Osteocyte (in vitro differentiated cells): ENCODE measurements at regions not wholly inside any gene's neighbourhood (a gene's known extent, or its start where the extent isn't known, plus 50 kb on each side); places are given as distances from the start of the nearest gene placed in this dataset.

Source experiments
- DNase-seq: peaks from one replicate; pipeline ENCODE4 v3.0.0; 2021; ENCODE audit warnings: mixed read lengths; ENCODE audit not compliant: unreplicated experiment; ENCODE audit errors: extremely low spot score
- H3K27ac Mint-ChIP-seq: one replicate; pipeline ENCODE4 v1.8.0; 2021; ENCODE audit warnings: mild to moderate bottlenecking, mixed read lengths; ENCODE audit not compliant: unreplicated experiment
- H3K27me3 Mint-ChIP-seq: one replicate; pipeline ENCODE4 v1.8.0; 2021; ENCODE audit warnings: mixed read lengths; ENCODE audit not compliant: unreplicated experiment
- H3K36me3 Mint-ChIP-seq: one replicate; pipeline ENCODE4 v1.8.0; 2021; ENCODE audit warnings: mixed read lengths; ENCODE audit not compliant: unreplicated experiment
- H3K4me1 Mint-ChIP-seq: one replicate; pipeline ENCODE4 v1.8.0; 2021; ENCODE audit warnings: mixed read lengths; ENCODE audit not compliant: unreplicated experiment
- H3K4me3 Mint-ChIP-seq: one replicate; pipeline ENCODE4 v1.8.0; 2021; ENCODE audit warnings: mild to moderate bottlenecking, moderate library complexity, mixed read lengths; ENCODE audit not compliant: unreplicated experiment
- H3K9me3 Mint-ChIP-seq: one replicate; pipeline ENCODE4 v1.8.0; 2021; ENCODE audit warnings: mixed read lengths; ENCODE audit not compliant: unreplicated experiment
- TF ChIP-seq, protein P1 (sequence below): fragments of 200-600 bp; sonication (generic); IDR thresholded peaks from 2 replicates; pipeline ENCODE4 v1.5.0; 2021; ENCODE audit warnings: antibody characterized with exemption, mild to moderate bottlenecking, moderate library complexity

DNA sequence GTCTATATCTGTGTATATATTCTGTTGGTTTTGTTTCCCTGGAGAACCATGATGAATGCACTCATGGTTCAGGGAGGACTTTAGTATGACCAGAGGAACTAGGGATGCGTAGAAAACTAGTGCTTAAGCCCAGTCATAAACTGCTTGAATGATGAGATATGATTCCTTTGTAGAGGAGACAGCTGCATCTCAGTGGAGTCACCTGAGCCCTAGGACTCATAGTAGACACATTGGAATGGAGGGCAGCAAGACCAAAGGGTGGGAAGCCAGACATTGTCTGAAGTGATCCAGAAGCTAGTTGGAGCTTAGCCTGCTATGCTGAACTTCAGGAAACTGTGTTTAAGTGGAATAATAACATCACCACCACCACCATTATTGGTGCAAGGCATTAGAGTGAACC lies 89.5 kb upstream of the SPATA13 start:
- DNase-seq: no peak
- Mint-ChIP-seq H3K4me3 (no peak overlapping the region), H3K9me3 (no peaks in the 10 kb centered on the region), H3K36me3 (no peaks in the 10 kb centered on the region), H3K4me1 (peaks cover 2% of the 10 kb centered on the region), H3K27ac (no peak overlapping the region), H3K27me3 (peaks cover 7% of the 10 kb centered on the region)
- TF ChIP-seq, protein P1, sequence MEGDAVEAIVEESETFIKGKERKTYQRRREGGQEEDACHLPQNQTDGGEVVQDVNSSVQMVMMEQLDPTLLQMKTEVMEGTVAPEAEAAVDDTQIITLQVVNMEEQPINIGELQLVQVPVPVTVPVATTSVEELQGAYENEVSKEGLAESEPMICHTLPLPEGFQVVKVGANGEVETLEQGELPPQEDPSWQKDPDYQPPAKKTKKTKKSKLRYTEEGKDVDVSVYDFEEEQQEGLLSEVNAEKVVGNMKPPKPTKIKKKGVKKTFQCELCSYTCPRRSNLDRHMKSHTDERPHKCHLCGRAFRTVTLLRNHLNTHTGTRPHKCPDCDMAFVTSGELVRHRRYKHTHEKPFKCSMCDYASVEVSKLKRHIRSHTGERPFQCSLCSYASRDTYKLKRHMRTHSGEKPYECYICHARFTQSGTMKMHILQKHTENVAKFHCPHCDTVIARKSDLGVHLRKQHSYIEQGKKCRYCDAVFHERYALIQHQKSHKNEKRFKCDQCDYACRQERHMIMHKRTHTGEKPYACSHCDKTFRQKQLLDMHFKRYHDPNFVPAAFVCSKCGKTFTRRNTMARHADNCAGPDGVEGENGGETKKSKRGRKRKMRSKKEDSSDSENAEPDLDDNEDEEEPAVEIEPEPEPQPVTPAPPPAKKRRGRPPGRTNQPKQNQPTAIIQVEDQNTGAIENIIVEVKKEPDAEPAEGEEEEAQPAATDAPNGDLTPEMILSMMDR: no peak

DNA sequence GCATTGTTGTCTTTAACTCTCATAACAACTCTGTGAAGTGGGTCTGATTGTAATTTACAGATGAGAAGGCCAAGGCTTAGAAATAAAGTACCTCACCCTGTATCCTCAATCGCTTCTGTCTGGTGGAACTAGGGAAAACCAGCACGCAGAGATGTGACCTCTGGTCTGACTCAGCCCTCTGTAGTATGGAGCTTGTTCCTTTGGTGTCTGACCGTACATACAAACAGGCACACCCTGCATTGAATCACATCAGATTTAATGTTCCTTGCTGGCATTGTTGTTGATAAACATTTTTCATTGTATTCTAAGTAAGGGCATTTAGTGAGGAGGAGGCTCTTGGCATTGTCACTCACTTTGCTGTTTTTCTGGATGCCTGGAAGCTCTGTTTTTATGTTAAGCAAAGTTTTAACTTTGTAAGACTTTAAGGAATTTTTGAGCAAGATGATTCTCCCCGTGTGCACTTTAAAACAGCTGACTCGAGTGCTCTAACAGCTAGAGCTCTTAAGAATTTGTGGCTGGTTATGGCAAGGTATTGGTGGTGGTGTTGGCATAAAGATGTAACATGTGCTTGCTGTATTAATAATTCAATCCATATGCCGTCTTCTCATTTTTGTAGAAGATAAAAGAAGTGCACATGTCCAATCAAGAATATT lies 89.0 kb upstream of the SPATA13 start:
- H3K27me3 Mint-ChIP-seq: peaks cover 7% of the 10 kb centered on the region
- H3K27ac Mint-ChIP-seq: no peak overlapping the region
- H3K9me3 Mint-ChIP-seq: no peaks in the 10 kb centered on the region
- DNase-seq: no peak
- H3K36me3 Mint-ChIP-seq: no peaks in the 10 kb centered on the region
- TF ChIP-seq, protein P1: no peak
- no peak overlapping the region for H3K4me3 Mint-ChIP-seq
- peaks cover 2% of the 10 kb centered on the region for H3K4me1 Mint-ChIP-seq

DNA sequence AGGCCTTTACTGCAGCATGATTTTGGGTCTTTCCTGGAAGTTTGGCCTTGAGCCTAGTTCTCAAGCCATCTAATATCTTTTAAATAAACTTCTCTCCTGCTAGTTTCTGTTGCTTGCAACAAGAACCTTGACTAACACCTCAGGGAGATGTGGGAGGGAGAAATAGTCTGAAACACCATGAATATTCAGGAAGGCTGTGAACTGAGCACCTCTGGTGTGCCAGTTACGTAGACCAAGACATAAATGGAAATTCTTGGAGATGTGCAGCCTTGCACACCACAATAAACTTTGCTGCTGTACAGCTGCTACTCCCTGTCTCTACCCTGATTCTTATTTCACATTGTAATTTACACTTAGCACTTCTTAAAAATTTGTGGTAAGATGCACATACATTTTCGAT lies 86.9 kb upstream of the SPATA13 start:
- TF ChIP-seq, protein P1: no peak
- H3K4me3 Mint-ChIP-seq: no peak overlapping the region
- H3K27ac Mint-ChIP-seq: no peak overlapping the region
- peaks cover 2% of the 10 kb centered on the region for H3K4me1 Mint-ChIP-seq
- DNase-seq: no peak
- peaks cover 5% of the 10 kb centered on the region for H3K27me3 Mint-ChIP-seq
- H3K9me3 Mint-ChIP-seq: no peaks in the 10 kb centered on the region
- no peaks in the 10 kb centered on the region for H3K36me3 Mint-ChIP-seq

DNA sequence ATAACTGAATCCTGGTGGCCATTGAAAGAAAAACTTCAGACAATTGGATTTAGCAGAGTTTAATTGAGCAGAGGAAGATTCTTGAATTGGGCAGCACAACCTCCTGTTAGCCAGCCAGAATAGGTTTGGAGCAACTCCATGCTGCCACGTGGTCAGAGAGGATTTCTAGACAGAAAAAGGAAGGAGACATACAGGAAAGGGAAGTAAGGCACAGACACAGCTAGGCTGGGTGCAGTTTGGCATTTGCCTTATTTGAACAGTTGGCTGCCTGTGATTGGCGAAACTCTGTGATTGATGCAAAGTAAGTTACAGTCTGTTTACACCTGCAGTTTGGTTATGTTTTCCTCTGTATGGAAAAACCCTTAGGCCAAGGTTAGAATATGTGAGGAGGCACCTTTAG lies 85.8 kb upstream of the SPATA13 start:
- DNase-seq: no peak
- Mint-ChIP-seq H3K36me3 (no peaks in the 10 kb centered on the region), H3K4me1 (peaks cover 2% of the 10 kb centered on the region), H3K27ac (no peak overlapping the region), H3K9me3 (no peaks in the 10 kb centered on the region), H3K27me3 (peaks cover 3% of the 10 kb centered on the region), H3K4me3 (no peak overlapping the region)
- TF ChIP-seq, protein P1: no peak

DNA sequence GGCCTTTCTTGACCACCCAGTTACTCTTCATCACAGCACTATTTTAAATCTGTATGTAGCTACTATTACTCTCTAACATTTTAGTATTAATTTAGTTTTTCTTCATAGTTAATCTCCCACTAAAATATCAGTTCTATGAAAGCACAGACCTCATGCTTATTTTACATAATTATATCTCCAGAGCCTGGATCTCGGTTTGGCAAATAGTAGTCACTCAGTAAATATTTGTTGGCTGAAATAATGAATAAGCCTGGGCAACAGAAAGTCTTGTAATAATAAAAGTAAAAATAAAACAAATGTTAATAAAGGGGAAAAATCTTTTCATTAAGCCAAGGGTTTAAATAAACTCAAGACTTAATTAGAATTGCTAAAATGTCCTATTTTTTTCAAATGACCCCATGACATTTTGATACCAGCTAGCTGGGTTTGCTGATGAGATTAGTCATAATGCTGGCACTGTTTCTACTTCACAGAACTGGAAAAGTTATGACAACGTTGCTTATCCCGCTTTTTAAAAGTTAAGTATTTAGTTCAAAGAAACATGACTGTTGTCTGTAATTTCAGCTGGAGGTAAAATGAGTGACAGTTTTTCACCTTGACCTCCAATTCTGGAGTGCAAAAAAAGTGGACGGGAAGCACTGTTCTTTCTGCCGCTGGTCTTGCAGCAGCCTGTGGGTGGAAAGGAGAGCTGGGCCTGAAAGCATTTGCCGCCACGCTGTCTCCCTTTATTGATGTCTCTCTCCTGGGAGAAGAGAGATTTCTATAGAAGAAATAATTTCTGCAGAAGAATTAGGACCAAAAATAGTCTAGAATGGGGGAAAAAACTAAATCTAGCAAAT lies 85.2 kb upstream of the SPATA13 start:
- H3K27ac Mint-ChIP-seq: no peak overlapping the region
- peaks cover 2% of the 10 kb centered on the region for H3K4me1 Mint-ChIP-seq
- H3K9me3 Mint-ChIP-seq: no peaks in the 10 kb centered on the region
- no peak for DNase-seq
- H3K36me3 Mint-ChIP-seq: no peaks in the 10 kb centered on the region
- TF ChIP-seq, protein P1: no peak
- H3K4me3 Mint-ChIP-seq: no peak overlapping the region
- peaks cover 1% of the 10 kb centered on the region for H3K27me3 Mint-ChIP-seq
